Stimulated activated CD4-positive, alpha-beta T cell treated with anti-CD3 and anti-CD28 coated beads, Interleukin-15, amount 100 ng/mL, for 24 hours (primary cell): ENCODE measurements at regions not wholly inside any gene's neighbourhood (a gene's known extent, or its start where the extent isn't known, plus 50 kb on each side); places are given as distances from the start of the nearest gene placed in this dataset.

Experiments
- DNase-seq: peaks from one replicate; pipeline ENCODE4 v3.0.0-alpha.2; 2020

DNA sequence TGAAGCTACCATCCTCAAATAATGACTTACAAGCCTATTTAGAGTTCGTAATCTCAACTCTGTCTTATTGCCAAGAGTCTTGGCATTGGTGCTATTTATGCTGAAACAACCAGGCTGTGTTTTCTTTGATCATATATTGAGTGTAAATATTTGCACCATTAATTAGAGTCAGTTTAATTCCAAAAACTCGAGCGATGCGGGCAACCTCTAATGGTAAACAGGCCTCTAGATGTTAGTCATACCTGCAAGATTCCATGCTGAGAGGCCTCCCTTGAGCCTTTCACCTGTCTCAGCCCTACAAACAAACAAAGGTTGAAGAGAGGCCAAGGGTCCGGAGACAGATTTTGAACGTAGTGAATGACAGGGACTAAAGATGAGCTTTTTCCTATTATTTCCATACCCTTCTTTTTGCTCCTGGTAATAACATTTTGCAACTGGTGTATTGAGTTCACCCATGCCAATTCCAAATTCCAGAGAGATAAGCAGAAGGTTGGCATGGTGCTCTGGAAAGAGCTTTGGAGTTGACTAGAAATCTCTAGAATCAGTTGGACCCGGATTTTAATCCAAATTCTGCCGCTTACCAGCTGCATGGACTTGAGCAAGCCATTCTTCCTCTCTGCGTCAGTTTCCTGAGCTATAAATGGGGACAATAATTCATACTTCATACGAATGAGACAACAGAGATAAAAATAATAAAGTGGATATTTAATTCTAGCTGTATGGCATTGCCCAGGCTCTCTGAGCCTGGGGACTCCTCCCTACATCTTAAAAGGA, 99.1 kb upstream of the ANO1 start:
- DNase-seq, result no peak

DNA sequence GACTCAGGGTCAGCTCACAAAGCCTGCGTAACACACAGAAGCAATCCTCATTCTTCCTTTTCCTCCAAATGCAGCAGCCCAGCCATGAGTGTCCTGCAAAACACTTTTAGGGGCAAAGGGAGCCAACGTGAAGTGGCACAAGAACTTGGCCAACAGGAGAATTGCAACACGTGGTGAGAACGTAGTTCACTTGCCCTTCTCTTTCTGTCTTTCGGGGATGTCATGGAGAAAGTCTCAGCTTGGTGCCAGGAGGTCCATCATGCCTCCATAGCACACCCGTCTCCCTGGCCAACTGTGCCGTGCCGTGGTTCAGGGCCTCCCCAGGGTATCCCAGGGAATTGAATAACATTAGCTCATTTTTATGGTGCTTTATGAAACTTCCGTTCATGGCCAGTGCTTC, 98.5 kb upstream of the ANO1 start:
- no peak for DNase-seq

DNA sequence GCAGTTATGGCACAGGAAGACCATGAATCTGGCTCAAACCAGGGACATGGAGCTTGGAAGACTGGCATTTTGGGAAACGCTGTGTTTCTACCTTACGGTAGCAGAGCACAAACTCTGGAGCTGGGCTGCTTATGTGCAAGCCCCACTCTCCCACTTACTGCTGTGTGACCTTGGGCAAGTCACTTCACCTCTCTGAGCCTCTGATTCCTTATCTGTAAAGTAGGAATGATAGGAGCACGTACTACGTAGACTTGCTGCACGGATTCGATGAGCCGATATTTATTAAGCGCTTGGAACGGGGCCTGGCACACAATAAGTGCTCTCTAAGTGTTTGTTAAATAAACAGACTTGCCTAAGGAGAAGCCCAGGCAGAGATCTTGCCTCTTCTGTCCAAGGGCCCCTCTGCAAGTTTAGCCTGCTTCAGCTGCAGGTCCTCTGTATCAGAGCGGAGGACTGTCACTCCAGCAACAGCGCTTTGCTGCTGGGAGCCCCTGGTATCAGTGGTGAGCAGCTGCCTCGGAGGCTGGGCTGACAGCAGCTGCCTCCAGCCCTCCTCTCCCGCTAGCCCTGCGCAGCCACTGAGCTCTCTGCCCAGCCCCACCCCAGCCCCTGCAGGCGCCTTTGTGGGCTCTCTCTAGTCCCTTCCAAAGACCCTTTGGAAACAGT, 96.9 kb upstream of the ANO1 start:
- no peak for DNase-seq

DNA sequence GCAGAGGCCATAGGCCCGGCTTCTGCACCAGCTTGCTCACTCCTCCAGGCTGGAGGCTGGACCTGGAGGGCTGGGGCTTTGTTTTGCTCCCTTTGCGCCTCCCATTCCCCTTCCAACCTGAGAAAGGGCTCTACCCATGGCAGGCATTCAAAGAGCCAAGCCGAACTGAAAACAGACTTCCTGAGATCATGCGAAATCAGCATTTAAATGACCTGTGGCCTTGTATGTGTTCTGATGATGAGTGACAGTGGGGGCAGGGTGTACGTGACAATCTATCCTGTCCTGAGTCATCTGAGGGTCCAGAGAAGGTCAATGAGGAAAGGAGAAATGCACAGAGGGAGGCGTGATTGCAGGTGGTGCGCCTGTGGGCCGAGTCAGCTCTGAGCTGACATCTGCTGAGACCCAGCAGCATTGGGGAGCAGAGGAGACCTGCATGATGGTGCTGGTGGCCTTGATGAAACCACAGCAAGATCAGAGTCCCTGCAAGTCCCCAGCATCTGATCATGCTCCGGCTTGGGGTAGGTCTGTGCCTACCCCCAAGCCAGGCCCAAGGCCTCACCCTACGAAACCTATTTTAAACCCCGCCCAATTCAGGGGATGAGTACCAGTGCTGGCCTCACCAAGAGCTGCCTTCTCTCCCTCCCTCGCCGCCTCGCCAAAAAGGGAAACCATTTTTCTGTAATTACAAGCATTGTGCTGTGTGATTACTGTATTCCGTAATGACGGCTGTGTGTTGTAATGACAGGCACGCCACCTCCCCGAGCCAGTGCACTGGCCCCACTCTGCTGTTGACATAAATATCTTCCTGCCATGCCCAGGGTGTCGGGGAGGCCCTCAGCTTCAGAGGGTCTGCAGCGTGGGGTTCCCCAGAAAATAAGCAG, 95.2 kb upstream of the ANO1 start:
- no peak for DNase-seq

DNA sequence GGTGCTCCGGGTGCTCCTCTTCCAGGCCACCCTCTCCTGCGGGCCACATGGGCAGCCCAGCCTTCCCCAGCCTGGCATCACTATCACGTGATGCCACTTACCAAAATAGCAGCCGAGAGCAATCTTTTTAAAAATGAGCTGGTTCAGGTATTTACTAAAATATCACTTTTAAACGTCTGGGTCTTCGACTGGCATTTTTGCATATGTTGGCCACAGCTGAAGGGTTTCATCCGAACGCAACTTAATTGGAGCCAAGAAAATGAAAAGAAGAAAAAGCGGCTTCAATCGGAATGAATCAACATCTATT, 94.6 kb upstream of the ANO1 start:
- DNase-seq, result no peak

DNA sequence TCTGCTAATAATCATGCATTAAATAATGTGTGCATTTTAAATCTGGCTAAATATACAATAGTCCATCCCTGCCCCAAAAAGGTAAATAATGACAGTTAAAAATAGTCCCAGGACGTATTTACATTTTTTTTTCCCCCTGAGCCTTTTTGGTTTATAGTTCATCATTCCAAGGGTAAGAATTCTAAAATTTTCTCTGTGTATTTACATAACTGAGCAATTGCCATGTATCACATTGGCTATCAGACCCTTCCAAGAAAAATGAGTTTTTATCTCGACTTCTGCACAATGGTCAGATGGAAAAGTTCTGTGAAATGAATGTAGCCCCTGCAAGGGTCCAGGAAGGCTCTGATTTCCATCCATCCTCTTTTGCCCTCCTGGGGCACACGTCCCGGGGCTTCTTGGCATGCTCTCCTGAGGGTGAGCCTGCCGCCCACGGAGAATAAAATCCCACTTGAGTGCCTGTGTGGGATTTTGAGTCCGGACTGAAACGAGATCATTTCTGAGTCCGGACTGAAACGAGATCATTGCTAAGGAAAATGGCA, 94.1 kb upstream of the ANO1 start:
- DNase-seq, result no peak

DNA sequence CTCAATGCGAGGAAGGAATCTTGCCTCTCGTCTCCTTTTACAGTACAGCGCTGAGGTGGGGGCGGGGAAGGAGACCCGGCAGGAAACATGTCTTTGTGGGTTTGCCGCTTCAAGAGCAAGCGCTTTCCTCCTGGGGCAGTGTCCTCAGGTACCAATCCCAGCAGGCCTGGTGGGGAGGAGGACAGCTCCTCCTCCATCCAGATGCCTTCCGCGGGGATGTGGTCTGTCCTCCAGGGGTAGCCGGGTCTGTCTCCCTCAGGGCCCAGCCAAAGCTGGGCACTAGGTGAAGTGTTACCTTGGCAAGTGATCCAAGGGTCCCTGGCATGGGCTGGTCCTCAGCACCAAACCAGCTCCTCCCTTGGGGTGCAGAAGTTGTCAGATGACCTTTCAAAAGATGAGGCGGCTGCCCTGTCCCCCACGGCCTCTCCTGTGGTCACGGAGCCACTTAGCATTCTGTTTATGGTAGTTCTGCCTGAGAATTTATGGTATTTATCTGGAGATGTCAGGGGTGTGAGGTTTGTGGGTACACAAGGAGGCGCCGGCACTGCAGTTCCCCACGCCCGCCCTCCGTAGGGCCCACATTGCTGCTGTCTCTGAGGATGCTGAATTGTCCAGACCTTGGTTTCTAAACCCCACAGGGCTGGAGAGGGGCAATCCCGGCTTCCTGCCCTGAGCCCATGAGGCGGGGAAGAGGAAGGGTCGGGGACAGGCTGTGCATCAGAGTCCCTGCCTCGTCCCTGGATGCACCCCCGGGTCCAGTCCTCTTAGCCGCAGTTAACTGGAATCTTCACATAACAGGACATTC, 93.5 kb upstream of the ANO1 start:
- no peak for DNase-seq

DNA sequence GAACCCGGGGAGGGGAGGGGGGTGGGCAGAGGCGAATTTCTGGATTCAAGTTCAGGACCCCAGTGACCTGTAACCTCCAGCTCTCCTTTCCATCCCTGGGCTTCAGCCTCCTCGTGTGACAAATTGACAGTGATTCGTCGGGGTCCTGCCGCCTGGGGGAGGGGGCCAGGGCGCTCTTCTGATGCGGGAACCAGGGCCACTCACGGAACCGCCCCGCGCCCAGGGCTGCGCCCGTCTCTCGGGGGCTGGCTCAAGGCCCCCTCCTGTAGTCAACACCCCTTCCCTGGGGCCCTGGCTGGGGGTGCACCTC, 92.8 kb upstream of the ANO1 start:
- DNase-seq, result no peak

DNA sequence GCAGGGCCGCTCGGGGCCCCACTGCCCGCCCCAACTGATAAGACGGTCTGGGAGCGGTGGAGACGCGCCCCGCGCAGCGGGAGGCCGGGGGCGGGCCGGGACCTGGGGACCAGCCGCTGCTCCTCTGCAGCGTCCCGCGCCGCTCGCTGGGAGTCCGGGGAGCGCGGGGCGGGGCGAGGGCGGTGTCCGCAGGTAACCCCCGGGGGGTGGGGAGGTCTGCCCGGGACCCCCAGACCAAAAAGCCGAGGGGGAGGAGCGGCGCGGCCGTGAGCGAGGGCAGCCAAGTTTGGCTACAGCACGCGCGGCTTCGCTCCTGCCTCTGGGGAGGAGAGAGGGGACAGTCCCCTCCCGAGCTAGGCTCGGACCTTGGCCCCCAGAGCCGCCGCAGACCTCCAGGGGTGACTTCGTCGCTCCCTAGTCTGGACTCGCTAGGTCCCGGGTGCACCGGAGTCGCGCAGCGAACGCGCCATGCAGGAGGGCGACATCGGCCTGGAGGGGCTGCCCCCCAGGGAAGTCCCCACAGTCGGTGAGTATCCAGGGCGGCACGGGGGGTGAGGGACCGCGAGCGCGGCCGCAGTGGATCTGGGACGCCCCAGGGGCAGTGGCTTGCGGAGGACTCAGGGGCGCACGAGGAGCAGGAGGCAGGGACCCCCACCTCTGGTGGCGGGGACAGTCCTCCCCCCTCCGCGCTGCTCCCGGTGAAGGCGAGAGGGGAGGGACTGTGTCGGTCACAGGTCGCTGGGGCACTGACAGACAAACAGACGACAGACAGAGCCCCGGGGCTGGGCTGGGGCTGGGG, 92.3 kb upstream of the ANO1 start:
- no peak for DNase-seq

DNA sequence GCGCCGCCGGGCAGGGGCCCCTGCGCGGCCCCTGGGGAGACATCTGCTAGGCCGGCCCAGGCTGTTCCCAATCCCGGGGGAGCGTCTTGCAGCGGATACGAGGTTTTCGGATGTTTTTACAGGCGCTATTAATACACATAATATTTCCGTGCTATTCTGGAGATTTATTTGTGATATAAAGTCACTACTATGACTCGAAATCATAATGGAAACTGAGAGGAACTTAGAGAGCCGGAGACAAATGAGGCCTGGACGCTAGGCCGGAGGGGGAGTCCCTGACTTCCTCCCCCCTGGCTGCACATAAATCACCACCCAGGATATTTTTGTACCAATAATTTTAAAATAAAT, 91.7 kb upstream of the ANO1 start:
- DNase-seq, result no peak

GRCh38 chr11:69986830-69987229, 91.3 kb upstream of the ANO1 start:
- no peak for DNase-seq

- DNase-seq, result no peak
Observed at GRCh38 chr11:69992026-69992425, 86.1 kb upstream of the ANO1 start.

GRCh38 chr11:69992943-69993694, 85.0 kb upstream of the ANO1 start:
- no peak for DNase-seq

- no peak for DNase-seq
Observed at GRCh38 chr11:69994810-69995209, 83.3 kb upstream of the ANO1 start.

GRCh38 chr11:69995697-69996096, 82.4 kb upstream of the ANO1 start:
- DNase-seq, result no peak

DNA sequence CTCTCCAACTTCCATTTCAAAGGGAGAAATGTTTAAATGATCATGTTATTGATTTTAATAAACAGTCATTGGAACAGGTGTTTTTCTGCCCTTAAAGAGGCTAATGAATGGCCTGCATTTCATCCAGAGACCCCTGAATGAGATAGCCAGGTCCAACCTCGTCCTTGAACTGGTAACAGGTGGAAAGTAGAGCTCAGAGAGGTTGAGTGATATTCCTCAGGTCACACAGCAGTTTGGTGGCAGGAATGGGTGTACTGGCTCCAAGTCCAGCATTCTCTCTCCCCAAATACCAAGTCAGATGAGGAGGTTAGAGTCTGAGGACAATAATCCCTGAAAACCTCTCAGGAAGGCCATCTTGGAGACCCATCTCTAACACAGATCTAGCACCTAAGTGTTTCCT, 81.7 kb upstream of the ANO1 start:
- no peak for DNase-seq

DNA sequence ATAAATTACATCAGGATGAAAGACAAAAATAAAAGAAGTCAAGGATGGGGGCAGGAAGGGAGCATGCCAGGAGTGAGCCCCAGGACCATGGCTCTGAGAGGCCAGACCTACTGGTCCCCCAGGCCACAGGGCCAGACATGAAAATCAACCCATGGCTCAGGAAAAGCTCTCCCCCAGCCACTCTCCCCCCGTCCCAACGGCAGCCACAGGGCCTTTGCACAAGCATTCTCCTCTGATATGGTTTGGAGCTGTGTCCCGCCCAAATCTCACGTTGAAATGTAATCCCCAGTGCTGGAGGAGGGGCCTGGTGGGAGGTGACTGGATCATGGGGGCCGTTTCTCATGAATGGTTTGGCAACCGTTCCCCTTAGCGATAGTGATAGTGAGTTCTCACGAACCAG, 80.8 kb upstream of the ANO1 start:
- no peak for DNase-seq

DNA sequence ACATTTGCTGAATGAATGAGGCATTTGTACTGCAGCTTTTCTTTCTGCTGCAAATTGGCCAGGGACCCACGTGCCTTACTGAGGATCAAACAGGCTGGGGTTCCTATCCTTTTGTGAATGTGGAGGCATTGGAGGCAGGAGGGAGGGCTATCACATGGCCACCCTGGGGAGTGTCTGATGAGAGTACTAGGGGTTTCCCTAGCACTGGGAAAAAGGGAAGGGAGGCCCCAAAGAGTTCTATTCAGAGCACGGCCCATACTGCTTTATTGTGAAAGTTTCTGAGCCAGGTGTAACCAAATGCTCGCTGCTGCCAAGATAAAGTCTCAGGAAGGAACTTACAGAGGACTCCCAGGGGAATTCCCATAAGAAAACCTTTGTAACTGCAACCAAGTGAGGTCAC, 78.4 kb upstream of the ANO1 start:
- DNase-seq, result no peak

GRCh38 chr11:70000228-70000627, 77.9 kb upstream of the ANO1 start:
- no peak for DNase-seq

- no peak for DNase-seq
Observed at GRCh38 chr11:70001246-70001645, 76.9 kb upstream of the ANO1 start.

GRCh38 chr11:70002433-70002832, 75.7 kb upstream of the ANO1 start:
- DNase-seq, result peak; percentile 8
